ENCODE measurements at regions not wholly inside any gene's neighbourhood (a gene's known extent, or its start where the extent isn't known, plus 50 kb on each side); places are given as distances from the start of the nearest gene placed in this dataset.

DNA sequence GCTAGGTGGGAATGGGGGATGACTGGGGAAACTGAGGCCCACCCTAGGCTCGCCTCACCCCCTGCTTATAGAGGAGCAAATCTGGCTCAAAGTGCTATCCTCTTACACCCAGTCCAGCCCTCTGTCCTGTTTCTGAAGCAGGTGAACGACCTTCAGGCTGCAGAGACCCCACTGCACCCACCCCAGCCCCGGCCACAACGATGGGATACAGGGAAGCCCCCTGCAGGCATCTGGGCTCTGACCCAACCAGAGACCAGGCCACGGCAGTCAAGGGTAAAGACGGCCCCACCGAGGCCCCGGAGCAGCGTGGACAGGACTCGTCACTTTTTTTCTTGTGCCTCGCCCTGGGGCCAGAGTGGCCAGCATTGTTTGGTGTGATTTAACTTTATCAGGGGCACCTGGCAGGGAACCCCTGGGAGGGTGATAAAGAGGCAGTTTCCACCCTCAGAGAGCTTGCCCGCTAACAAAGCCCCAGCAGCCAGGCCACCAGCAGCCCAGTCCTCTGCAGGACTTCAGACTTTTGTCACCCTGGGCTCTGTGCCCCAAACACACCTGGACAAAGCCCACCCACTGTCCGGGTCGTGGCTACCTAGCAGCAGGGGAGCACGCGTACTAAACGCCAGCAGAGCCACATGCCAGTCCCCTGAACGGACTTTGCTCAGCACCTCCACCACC is 612.6 kb downstream of the TBC1D22A start:
- TF ChIP-seq, protein P1, sequence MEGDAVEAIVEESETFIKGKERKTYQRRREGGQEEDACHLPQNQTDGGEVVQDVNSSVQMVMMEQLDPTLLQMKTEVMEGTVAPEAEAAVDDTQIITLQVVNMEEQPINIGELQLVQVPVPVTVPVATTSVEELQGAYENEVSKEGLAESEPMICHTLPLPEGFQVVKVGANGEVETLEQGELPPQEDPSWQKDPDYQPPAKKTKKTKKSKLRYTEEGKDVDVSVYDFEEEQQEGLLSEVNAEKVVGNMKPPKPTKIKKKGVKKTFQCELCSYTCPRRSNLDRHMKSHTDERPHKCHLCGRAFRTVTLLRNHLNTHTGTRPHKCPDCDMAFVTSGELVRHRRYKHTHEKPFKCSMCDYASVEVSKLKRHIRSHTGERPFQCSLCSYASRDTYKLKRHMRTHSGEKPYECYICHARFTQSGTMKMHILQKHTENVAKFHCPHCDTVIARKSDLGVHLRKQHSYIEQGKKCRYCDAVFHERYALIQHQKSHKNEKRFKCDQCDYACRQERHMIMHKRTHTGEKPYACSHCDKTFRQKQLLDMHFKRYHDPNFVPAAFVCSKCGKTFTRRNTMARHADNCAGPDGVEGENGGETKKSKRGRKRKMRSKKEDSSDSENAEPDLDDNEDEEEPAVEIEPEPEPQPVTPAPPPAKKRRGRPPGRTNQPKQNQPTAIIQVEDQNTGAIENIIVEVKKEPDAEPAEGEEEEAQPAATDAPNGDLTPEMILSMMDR (IDR thresholded peaks at IDR 0.05): no peak
- Histone ChIP-seq H3K4me1 (ENCODE audit: control insufficient read depth in 1 of 2, low read depth in 2 of 2) (no peaks in the 10 kb centered on the region), H3K4me3 (no peak overlapping the region), H3K9me3 (no peaks in the 10 kb centered on the region), H3K36me3 (no peaks in the 10 kb centered on the region), H3K27ac (no peak overlapping the region), H3K27me3 (replicated peaks; ENCODE audit: insufficient read depth) (no peaks in the 10 kb centered on the region)
- ATAC-seq (ENCODE audit: insufficient number of reproducible peaks, low FRiP score, low read depth): no peak
- no peak for DNase-seq (ENCODE audit: low spot score)

DNA sequence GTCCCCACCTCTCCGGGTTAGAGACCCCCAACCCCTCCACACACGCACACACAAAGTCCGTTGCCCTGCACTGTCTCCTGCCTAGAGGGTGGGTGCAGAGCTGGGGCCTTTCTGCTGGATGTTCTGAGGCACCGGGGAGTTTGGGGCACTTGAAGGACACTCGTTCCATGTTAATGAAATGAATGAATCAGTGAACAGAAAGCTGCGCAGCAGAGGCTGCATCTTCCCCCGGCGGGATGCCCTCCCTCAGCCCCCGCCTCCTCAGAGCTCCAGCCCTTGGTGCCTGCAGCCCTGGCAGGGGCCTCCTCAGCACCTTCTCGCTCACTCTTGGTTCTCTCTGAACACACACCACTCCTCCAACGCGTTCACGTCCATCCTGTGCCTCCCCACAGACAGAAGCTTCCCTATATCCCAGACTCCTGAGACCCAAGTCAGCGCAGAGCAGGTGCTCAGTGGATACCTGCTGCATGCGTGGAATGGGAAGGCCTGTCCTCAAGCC is 611.9 kb downstream of the TBC1D22A start:
- Histone ChIP-seq H3K9me3 (no peaks in the 10 kb centered on the region), H3K27me3 (replicated peaks; ENCODE audit: insufficient read depth) (no peaks in the 10 kb centered on the region), H3K4me1 (ENCODE audit: control insufficient read depth in 1 of 2, low read depth in 2 of 2) (no peaks in the 10 kb centered on the region), H3K27ac (no peak overlapping the region), H3K4me3 (no peak overlapping the region), H3K36me3 (no peaks in the 10 kb centered on the region)
- ATAC-seq (ENCODE audit: insufficient number of reproducible peaks, low FRiP score, low read depth): no peak
- no peak for DNase-seq (ENCODE audit: low spot score)
- TF ChIP-seq, protein P1 (IDR thresholded peaks at IDR 0.05): no peak

DNA sequence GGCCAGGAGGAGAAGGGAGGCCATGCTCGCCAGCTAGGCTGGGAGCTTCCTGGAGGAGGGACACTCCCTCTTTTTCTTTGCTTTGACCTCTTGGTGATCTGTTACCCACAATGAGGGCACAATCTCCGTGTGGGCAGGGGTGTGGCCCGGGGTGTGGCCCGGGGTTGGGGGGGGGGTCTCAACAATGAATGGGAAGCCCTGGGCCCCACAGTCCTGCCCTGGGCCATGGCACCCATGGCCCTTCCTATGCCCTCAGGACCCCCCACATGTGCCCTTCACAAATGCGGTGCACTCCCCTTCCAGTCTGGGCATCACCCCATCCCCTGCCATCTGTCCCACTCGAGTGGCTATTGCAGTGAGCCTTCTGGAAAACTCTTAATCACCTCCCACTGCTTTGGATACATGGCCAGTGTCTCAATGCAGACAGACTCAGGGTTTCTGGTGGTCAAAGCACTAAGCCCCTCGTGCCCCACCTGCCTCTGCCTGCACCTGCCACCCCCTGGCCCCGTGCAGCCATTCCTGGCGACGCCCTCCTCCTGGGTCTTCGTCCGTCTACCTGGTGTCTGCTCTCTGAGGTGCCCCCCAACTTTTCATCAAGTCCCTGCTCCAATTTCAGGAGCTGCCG is 611.3 kb downstream of the TBC1D22A start:
- Histone ChIP-seq H3K27ac (no peak overlapping the region), H3K27me3 (replicated peaks; ENCODE audit: insufficient read depth) (no peaks in the 10 kb centered on the region), H3K36me3 (no peaks in the 10 kb centered on the region), H3K4me3 (no peak overlapping the region), H3K4me1 (ENCODE audit: control insufficient read depth in 1 of 2, low read depth in 2 of 2) (no peaks in the 10 kb centered on the region), H3K9me3 (no peaks in the 10 kb centered on the region)
- DNase-seq (ENCODE audit: low spot score) (no peak), ATAC-seq (ENCODE audit: insufficient number of reproducible peaks, low FRiP score, low read depth) (no peak)
- TF ChIP-seq, protein P1 (IDR thresholded peaks at IDR 0.05): no peak

DNA sequence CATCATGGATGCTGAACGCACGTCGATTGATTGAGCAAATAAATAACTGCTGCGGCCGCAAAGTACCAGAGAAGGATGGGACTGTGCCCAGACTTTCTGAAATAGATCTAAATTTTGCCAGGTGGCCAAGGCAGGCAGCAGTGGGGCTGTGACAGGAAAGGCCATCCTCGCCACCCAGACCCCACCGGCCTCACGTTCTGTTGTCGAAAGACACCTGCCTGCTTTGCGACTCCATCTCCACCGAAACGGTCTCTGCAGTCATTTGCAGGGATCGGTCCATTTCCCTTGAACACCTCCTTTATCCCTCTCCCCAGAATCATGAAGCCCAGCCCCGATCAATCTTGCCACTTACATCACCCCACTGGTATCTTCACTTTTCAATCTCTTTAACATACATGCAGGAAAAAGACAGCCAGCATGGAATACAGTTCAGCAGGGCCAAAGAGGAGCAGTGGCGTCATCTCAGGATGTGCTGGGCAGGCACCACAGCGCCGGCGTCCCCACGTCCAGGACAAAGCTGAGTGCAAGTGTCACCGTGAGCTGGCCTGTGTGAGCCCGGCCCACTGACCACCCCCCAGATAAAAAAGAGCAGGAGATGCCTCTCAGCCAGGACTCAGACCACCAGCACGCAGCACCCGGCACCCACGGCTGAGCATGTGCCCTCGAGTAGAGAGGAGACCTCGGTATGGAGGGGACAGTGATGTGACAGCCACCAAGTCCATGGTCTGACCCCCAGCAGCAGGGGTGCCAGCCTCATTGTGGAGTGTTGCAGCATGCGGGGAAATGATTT is 610.3 kb downstream of the TBC1D22A start:
- no peak overlapping the region for H3K4me3 ChIP-seq
- no peaks in the 10 kb centered on the region for H3K27me3 ChIP-seq (replicated peaks; ENCODE audit: insufficient read depth)
- H3K27ac ChIP-seq: no peak overlapping the region
- H3K9me3 ChIP-seq: no peaks in the 10 kb centered on the region
- ATAC-seq (ENCODE audit: insufficient number of reproducible peaks, low FRiP score, low read depth): no peak
- no peaks in the 10 kb centered on the region for H3K4me1 ChIP-seq (ENCODE audit: control insufficient read depth in 1 of 2, low read depth in 2 of 2)
- TF ChIP-seq, protein P1 (IDR thresholded peaks at IDR 0.05): no peak
- no peaks in the 10 kb centered on the region for H3K36me3 ChIP-seq
- DNase-seq (ENCODE audit: low spot score): no peak

DNA sequence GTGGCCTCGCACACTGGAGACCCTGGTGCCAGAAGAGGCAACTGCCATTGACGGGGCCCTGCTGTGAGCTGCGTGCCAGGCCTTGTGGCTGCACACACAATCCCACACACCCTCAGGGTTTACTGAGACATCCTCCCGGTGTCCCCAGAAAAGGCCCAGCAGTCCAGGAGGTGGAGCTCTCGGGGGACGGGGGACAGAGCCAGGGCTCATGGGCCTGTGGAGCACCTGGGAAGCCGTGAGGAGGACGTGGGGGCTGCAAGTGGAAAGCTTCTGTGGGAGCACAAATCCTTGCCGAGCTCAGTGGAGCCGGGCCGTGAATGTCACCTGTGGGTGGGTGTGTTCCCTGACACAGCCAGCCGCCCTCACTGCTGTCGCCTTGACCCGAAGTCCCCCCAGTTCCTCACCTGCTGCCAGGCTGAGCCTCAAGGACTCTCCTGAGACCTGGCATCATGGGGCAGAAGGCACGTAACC is 609.7 kb downstream of the TBC1D22A start:
- H3K27me3 ChIP-seq (replicated peaks; ENCODE audit: insufficient read depth): no peaks in the 10 kb centered on the region
- no peak for DNase-seq (ENCODE audit: low spot score)

More for the DNA sequence above, 609.7 kb downstream of the TBC1D22A start:
- H3K4me1 ChIP-seq (ENCODE audit: control insufficient read depth in 1 of 2, low read depth in 2 of 2): no peaks in the 10 kb centered on the region
- H3K36me3 ChIP-seq: no peaks in the 10 kb centered on the region
- H3K27ac ChIP-seq: no peak overlapping the region
- H3K4me3 ChIP-seq: no peak overlapping the region
- no peak for ATAC-seq (ENCODE audit: insufficient number of reproducible peaks, low FRiP score, low read depth)
- H3K9me3 ChIP-seq: no peaks in the 10 kb centered on the region
- TF ChIP-seq, protein P1 (IDR thresholded peaks at IDR 0.05): no peak
